ENCODE measurements at regions not wholly inside any gene's neighbourhood (a gene's known extent, or its start where the extent isn't known, plus 50 kb on each side); places are given as distances from the start of the nearest gene placed in this dataset.

DNA sequence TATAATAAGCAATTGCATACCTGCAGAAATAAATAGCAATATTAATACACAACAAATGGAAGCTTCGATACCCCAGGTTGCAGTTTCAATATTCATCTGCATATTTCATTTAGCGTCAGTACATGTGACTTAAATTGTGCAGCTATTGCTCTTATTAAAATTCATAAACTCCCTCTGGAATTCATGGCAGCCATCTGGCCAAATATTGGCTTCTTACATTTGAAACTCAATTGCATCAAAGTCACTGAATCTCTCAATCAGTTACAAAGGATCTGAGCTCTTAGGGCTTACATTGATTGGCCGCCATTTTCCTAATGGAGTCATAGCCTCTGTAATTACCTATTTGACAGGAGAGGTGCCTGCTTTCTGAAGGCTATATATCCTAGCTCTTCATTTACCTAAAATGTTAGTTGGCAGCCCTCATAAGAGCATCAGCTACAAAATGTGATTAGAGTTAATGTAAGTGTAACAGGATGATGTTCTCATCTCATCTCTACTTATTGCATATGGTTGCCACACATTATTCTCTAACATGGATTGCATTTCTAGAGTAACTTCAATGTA lies 453.5 kb downstream of the CAAP1 start:
- no peak for TF ChIP-seq RXRA (IDR thresholded peaks at IDR 0.05; ENCODE audit: insufficient read depth, low read depth, low read length)
- no peak for TF ChIP-seq KDM4A (IDR thresholded peaks at IDR 0.05; ENCODE audit: low read depth, low read length, severe bottlenecking)
- no peak for TF ChIP-seq GABPA (IDR thresholded peaks at IDR 0.05; ENCODE audit: borderline replicate concordance, insufficient read depth, low read length)
- TF ChIP-seq, protein P1, sequence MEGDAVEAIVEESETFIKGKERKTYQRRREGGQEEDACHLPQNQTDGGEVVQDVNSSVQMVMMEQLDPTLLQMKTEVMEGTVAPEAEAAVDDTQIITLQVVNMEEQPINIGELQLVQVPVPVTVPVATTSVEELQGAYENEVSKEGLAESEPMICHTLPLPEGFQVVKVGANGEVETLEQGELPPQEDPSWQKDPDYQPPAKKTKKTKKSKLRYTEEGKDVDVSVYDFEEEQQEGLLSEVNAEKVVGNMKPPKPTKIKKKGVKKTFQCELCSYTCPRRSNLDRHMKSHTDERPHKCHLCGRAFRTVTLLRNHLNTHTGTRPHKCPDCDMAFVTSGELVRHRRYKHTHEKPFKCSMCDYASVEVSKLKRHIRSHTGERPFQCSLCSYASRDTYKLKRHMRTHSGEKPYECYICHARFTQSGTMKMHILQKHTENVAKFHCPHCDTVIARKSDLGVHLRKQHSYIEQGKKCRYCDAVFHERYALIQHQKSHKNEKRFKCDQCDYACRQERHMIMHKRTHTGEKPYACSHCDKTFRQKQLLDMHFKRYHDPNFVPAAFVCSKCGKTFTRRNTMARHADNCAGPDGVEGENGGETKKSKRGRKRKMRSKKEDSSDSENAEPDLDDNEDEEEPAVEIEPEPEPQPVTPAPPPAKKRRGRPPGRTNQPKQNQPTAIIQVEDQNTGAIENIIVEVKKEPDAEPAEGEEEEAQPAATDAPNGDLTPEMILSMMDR (IDR thresholded peaks at IDR 0.05; ENCODE audit: control extremely low read depth in 1 of 3, insufficient read depth in 1 of 3, low read depth in 1 of 3, low read length in 3 of 3) = no peak
- TF ChIP-seq JUN (IDR thresholded peaks at IDR 0.05; ENCODE audit: low read depth, low read length) = no peak
- no peak for TF ChIP-seq EZH2 (IDR thresholded peaks at IDR 0.05; ENCODE audit: low read depth, low read length, severe bottlenecking)
- TF ChIP-seq CBX5 (IDR thresholded peaks at IDR 0.05; ENCODE audit: low read depth, low read length) = no peak
- TF ChIP-seq CREB1 (IDR thresholded peaks at IDR 0.05) = no peak
- no peak for TF ChIP-seq TAF1 (IDR thresholded peaks at IDR 0.05; ENCODE audit: low read depth, low read length)
- TF ChIP-seq SRF (IDR thresholded peaks at IDR 0.05; ENCODE audit: low read depth, low read length) = no peak
- TF ChIP-seq KDM1A (IDR thresholded peaks at IDR 0.05; ENCODE audit: borderline replicate concordance, low read length) = no peak
- TF ChIP-seq, protein P2, sequence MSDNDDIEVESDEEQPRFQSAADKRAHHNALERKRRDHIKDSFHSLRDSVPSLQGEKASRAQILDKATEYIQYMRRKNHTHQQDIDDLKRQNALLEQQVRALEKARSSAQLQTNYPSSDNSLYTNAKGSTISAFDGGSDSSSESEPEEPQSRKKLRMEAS (IDR thresholded peaks at IDR 0.05) = no peak
